GM12874 (cell line): ENCODE measurements at regions not wholly inside any gene's neighbourhood (a gene's known extent, or its start where the extent isn't known, plus 50 kb on each side); places are given as distances from the start of the nearest gene placed in this dataset.

Experiments
- TF ChIP-seq, protein P1 (sequence below): IDR thresholded peaks from 2 replicates; pipeline ENCODE4 v1.5.1; 2011; ENCODE audit warnings: low read depth, mild to moderate bottlenecking, control low read depth, low read length, moderate library complexity; ENCODE audit not compliant: insufficient read depth

DNA sequence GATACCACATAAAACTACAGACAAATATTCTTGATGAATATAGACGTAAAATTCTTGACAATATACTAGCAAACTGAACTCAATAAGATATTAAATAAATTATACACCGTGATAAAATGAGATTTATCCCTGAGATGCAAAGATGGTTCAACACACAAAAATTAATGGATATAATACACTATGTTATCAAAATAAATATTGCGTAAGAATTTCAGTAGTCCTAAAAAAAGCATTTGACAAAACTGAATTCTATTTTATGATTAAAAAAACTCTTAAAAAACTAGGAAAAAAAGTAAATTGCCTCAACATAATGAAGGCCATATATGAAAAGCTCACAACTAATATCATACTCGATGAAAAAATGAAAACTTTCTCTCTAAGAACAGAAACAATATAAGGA, 472.3 kb upstream of the GRIA1 start:
- TF ChIP-seq, protein P1, sequence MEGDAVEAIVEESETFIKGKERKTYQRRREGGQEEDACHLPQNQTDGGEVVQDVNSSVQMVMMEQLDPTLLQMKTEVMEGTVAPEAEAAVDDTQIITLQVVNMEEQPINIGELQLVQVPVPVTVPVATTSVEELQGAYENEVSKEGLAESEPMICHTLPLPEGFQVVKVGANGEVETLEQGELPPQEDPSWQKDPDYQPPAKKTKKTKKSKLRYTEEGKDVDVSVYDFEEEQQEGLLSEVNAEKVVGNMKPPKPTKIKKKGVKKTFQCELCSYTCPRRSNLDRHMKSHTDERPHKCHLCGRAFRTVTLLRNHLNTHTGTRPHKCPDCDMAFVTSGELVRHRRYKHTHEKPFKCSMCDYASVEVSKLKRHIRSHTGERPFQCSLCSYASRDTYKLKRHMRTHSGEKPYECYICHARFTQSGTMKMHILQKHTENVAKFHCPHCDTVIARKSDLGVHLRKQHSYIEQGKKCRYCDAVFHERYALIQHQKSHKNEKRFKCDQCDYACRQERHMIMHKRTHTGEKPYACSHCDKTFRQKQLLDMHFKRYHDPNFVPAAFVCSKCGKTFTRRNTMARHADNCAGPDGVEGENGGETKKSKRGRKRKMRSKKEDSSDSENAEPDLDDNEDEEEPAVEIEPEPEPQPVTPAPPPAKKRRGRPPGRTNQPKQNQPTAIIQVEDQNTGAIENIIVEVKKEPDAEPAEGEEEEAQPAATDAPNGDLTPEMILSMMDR, result no peak

DNA sequence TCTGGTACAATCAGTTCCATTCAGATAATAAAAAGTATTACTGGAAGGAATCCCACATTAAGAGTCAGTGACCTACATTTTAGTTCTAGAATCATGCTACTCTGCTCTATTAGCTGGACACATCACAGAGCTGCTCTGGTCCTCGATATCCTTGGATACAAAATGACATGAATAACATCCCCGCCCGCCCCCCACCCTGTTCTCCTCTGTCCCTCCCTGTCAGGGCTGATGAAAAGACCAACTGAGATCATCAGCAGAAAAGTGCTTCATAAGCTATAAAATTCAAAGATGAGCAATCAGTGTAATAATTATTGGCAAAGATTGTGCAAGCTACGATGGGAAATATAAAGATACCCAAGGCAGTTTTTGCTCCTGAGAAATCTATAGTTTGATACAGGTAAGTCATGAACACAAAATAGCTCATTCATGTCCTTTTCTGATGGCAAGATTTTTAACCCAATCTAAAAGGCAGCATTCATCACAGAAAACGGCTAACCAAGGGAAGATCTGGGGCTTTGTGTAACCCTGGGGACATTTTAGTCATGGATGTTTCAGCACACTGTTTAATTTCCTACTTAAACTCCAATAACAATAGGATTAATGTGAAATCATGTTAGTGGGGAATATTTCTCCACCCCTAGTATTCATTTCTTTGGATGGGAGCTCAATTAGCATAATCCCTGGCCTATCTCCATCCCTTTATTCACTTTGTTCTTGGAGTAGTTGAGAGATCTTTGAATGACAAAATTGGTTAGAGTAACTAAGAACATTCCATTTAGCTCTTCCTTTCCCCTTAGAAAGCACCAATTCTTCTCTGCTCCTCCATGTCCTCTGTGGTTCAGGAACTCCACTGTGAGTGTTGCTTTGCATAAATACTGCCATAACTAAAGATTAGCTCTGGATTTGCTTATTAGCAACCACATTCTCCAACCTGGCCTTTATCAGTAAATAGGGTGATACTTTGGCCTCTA, 459.4 kb upstream of the GRIA1 start:
- TF ChIP-seq, protein P1, result no peak

DNA sequence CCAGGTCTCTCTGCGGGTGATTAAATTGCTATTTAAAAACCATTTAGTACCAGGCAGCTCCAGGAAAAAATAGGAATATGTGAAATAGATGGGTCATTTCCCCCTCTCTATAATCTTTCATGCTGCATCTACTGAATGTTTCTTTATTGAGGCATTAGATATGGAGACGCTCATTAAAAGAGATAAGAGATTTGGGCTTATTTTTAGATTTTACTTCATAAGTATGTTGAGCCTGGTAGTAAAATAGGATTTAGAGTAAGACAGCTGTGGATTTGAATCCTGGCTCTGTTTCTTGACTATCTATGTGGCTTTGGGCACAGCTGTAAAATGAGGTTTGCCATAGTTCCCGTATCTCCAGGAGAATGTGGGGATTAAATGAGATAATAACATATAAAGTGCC, 451.0 kb upstream of the GRIA1 start:
- TF ChIP-seq, protein P1, result no peak

DNA sequence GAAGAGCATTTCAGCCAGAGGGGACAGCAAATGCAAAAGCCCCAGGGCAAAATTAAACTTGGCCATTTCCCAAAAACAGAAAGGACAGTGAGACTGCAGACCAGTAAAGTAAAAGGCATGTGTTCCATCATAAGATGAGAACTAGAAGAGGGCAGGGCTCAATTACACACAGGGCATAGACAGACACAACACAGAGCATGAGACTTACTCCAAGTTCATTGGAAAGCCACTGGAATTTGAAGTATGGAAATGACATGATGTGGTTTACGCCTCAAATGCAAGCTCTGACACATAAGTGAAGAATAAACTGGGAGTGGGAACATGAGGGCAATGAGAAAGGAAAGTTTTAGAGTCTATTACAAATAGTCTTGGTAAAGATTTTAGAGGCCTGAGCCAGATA, 446.6 kb upstream of the GRIA1 start:
- TF ChIP-seq, protein P1, result no peak

DNA sequence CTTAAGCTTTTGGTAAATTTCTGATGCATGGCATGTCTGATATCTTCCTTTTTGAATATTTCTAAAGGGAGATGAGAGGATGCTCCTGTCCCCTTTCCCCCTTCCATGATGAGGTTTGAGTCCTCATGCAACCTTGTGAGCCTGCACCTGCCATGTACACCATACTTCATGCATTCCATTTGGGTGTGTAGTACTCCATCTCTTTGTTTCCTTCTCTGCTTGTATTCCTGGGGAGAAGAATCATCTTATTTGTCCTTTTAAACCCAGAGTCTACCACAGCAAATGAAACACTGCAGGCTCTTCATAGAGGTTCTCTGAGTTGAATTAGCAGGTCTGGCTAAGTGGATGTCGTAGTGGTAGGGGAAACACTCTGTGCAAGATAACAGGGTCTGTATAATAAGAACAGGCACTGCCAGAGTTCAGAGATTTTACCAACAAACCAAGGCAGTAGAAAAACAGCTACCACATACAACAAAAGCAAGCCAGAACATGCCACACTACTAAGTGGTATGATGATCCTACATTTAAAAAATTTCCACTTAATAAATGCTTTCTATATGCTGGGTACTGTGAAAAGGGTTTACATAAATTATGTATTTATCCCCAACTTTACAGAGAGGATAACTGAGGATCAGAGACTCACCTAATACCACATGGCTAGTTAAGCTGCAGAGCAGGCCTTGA, 439.8 kb upstream of the GRIA1 start:
- TF ChIP-seq, protein P1, result no peak

DNA sequence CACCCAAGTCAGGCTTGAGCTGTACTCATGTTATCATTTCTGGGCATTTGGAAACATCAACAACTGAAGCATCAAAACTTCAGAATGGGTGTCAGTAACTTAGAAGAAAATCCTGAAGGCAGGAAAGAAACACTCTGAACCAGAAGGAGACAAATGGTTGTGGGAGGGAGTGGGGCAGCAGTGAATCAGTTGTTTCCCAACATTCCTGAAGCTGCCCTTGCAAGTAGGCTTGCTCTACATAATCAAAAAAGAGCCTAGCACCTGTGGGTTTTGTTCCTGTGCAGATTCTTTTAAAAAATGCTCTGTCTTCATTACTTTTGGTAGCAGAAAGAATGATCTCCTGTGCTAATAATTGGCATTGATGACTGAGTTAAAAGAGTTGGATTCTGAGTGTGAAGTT, 424.2 kb upstream of the GRIA1 start:
- TF ChIP-seq, protein P1, result no peak

DNA sequence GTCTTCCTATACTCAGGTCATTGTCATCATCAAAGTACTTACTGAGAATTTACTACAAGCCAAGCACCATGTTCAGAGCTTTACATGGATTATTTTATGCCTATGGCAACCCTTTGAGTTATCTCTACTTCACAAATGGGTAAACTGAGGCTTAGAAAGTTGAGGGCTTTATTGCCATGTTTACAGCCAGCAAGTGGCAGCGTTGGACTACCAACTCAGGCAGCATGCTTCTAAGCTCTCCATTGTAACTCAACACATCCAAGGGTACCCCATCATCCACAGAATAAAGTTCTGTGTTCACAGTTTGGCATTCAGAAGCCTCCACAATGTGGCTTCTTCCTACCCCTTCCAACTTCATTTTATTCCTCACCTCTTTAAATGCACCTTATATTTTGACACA, 422.6 kb upstream of the GRIA1 start:
- TF ChIP-seq, protein P1, result no peak
